GM20000 (cell line): ENCODE measurements at regions not wholly inside any gene's neighbourhood (a gene's known extent, or its start where the extent isn't known, plus 50 kb on each side); places are given as distances from the start of the nearest gene placed in this dataset.

ENCODE experiments used
- DNase-seq: peaks from one replicate; pipeline ENCODE4 v3.0.0; 2012; ENCODE audit warnings: low spot score
- TF ChIP-seq, protein P1 (sequence below): IDR thresholded peaks from 2 replicates; pipeline ENCODE4 v1.5.1; 2012; ENCODE audit warnings: mild to moderate bottlenecking, control low read depth; ENCODE audit errors: extremely low read depth, missing control alignments

DNA sequence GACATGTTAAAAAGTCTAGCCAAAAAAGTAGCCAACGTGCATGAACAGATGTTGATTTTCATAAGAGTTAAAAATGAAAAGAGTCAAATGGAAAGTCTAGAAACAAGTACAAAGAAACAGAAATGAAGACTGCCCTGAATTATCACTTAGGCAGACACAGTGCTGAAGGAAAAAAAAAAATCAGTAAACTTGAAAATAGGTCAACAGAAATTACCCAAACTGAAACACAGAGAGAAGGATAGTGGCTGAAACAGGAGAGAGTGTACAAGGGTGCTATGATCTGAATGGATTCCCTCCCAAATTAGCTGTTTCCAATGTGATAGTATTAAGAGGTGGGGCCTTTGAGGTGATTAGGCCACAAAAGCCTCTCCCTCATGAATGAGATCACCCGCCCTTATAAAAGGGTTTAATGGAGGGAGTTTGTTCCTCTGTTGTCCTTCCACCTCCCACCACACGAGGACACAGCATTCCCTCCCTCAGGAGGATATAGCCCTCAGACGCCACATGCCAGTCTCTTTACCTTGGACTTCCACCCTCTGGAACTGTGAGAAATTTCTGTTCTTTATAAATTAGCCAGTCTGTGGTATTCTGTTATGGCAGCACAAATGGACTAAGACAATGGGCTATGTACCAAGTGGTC, 249.7 kb downstream of the AHR start:
- no peak for DNase-seq
- TF ChIP-seq, protein P1, sequence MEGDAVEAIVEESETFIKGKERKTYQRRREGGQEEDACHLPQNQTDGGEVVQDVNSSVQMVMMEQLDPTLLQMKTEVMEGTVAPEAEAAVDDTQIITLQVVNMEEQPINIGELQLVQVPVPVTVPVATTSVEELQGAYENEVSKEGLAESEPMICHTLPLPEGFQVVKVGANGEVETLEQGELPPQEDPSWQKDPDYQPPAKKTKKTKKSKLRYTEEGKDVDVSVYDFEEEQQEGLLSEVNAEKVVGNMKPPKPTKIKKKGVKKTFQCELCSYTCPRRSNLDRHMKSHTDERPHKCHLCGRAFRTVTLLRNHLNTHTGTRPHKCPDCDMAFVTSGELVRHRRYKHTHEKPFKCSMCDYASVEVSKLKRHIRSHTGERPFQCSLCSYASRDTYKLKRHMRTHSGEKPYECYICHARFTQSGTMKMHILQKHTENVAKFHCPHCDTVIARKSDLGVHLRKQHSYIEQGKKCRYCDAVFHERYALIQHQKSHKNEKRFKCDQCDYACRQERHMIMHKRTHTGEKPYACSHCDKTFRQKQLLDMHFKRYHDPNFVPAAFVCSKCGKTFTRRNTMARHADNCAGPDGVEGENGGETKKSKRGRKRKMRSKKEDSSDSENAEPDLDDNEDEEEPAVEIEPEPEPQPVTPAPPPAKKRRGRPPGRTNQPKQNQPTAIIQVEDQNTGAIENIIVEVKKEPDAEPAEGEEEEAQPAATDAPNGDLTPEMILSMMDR: no peak

GRCh38 chr7:17549406-17549805, 251.0 kb downstream of the AHR start:
- no peak for DNase-seq
- TF ChIP-seq, protein P1: no peak

DNA sequence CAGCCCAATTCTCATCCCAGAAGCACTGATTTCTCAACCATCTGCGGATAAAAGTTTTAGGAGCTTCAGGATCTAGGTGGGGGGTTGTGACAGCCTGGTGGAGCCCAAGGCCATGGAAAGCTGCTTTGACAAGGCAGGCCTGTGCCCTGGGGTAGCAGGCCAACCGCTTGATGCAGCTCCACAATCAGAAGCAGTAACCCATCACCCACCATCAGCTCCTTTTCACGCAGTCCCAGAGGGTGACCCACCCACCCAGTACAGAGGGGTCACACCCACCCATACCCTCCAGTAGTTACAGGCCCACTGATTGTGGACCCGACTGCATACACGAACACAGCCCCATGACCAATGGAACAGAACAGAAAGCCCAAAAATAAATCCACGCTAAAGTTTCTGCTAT, 253.9 kb downstream of the AHR start:
- DNase-seq: no peak
- TF ChIP-seq, protein P1: no peak

GRCh38 chr7:17552952-17553351, 254.5 kb downstream of the AHR start:
- TF ChIP-seq, protein P1: no peak
- DNase-seq: no peak

GRCh38 chr7:17554341-17555015, 256.0 kb downstream of the AHR start:
- TF ChIP-seq, protein P1: no peak
- DNase-seq: no peak

DNA sequence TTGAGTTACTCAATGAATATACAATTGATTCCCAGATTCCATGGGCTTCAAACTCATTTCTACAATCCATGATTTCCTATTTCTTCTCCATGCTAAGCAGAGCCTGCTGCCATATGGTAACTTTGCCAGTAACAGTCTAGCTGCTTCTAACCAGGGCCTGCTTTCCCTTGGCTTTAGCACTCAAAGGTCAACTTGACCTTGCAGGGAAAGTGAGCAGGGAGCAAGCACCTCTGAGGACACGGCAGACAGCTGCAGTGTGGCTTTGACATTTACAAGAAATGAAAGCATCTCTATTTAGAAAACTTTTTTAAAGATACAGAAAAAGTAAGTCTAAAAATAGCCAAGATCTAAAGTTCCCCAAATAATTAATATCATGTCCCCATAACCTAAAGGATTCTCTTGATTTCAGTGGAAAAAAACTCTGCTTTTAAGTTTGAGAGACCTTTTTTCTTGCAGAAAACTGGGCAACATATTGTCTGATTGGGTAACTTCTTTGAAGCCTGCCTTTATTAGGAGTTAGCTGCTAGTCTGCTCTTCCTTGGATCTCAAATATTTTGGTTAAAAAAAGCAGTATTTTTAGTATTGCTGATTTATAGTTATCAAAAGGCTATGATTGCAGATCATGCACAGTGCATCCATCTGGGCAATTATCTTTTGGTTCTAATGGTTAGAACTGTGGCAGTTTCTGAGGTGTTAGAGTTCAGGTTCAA, 257.9 kb downstream of the AHR start:
- no peak for DNase-seq
- TF ChIP-seq, protein P1: no peak

- TF ChIP-seq, protein P1: no peak
- no peak for DNase-seq
Observed at GRCh38 chr7:17557251-17557671, 258.8 kb downstream of the AHR start.
